ENCODE measurements at regions not wholly inside any gene's neighbourhood (a gene's known extent, or its start where the extent isn't known, plus 50 kb on each side); places are given as distances from the start of the nearest gene placed in this dataset.

GRCh38 chr3:178393146-178393545, 143.1 kb upstream of the KCNMB2 start:
- H3K27ac ChIP-seq, result no peak overlapping the region
- TF ChIP-seq CTCF (conservative IDR thresholded peaks at IDR 0.05), result no peak
- no peak for TF ChIP-seq ZFX (IDR thresholded peaks at IDR 0.05)

DNA sequence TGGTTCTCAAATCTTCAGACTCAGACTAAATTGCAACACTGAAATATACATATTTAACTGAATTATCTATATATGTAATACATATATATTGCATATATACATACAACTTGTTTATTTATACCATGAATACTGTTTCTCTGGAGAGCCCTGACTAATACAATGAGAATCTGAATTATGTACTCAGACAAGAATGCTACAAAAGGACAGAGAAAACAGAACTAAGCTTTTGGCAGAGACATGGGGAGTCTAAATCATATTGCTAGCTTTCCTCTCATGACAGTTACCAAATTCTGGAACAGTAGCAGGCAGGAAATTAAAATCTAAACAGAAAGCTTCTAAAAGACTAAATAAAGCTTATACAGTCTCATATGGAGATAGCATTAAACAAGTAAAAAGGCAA, 142.4 kb upstream of the KCNMB2 start:
- H3K27ac ChIP-seq, result no peak overlapping the region
- TF ChIP-seq ZFX (IDR thresholded peaks at IDR 0.05) (no peak), CTCF (conservative IDR thresholded peaks at IDR 0.05) (no peak)

DNA sequence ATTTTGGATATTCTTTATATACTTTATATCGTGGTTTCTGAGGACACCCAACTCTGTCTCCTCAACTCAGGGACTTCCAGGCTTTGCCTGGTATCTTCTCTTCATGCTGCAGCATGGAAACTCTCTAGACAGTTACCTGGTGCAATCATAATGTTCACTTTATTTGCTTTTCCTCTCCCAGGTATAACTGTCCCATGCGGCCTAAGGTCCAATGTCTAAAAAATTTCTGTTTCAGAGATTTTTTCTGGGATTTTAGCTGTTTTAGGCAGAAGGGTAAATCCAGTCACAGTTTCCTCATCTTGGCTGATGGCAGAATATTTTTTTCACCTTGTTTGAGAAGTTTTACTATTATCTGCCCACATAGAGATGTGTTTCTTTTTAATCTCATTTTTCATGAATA, 139.9 kb upstream of the KCNMB2 start:
- TF ChIP-seq ZFX (IDR thresholded peaks at IDR 0.05), result no peak
- TF ChIP-seq CTCF (conservative IDR thresholded peaks at IDR 0.05), result no peak
- H3K27ac ChIP-seq, result no peak overlapping the region

DNA sequence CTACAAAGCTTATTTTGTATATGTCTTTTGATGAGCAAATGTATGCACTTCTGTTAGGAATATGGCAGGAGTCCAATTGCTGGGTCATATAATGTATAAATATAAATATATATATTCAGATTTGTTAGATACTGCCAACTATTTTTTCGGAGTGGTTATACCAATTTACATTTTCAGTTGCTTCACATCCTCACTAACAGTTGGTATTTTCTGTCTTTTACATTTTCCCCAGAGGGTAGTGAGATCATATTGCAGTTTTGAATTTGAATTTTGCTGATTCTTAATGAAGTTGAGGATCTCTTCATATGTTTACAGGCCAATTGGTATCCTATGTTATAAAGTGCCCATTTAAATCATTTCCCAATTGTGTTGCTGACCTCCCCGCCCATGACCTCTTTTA, 139.0 kb upstream of the KCNMB2 start:
- TF ChIP-seq ZFX (IDR thresholded peaks at IDR 0.05) (no peak), CTCF (conservative IDR thresholded peaks at IDR 0.05) (no peak)
- no peak overlapping the region for H3K27ac ChIP-seq

DNA sequence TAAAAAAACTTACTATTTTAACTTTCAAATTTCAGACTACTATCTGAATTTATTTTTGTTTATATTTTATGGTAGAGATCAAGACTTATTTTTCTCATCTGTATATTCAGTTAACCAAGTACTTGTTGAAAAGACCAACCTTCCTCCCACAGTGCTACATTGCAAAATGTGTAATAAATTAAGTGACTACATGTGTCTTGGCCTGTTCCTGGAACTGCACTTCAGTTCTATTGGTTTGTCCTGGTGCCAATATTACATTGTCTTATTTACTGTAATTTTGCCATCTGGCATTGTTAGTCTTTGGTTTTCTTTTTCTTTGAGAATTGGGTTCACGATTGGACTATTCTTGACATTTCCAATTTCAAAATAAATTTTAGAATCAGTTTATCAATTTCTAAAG, 138.4 kb upstream of the KCNMB2 start:
- no peak for TF ChIP-seq CTCF (conservative IDR thresholded peaks at IDR 0.05)
- no peak for TF ChIP-seq ZFX (IDR thresholded peaks at IDR 0.05)
- H3K27ac ChIP-seq, result no peak overlapping the region

DNA sequence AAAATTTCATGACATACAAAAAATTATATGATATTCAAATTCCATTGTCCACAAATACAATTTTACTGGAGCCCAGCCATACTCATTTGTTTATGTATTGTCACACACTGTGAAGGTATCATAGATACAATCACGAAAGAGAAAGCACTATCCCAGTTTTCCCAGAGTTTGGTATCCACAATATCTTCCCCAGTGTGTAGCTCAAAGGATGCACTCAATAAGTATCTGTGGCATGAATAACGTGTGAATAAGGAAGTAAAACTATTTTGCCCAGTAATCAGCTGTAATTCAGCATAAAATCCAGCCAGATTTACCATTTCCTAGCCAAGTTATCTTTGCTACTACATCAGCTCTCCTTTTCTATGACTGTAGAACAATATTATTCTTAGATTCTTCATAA, 131.3 kb upstream of the KCNMB2 start:
- no peak overlapping the region for H3K27ac ChIP-seq
- no peak for TF ChIP-seq CTCF (conservative IDR thresholded peaks at IDR 0.05)
- TF ChIP-seq ZFX (IDR thresholded peaks at IDR 0.05), result no peak

- H3K27ac ChIP-seq, result no peak overlapping the region
- TF ChIP-seq ZFX (IDR thresholded peaks at IDR 0.05), result no peak
- no peak for TF ChIP-seq CTCF (conservative IDR thresholded peaks at IDR 0.05)
These were observed 130.7 kb upstream of the KCNMB2 start for GRCh38 chr3:178405531-178405930.

Measured in C4-2B (cell line).